AG04449 (cell line): ENCODE measurements at regions not wholly inside any gene's neighbourhood (a gene's known extent, or its start where the extent isn't known, plus 50 kb on each side); places are given as distances from the start of the nearest gene placed in this dataset.

Source experiments
- CTCF ChIA-PET: fragments of 350-600 bp; formaldehyde crosslinking; extraction: SDS; loops from one replicate; lab custom pipeline; 2021; ENCODE audit warnings: antibody characterized with exemption; lab: Yijun Ruan, JAX
- POLR2A ChIA-PET: fragments of 400-600, 350-600 bp; formaldehyde crosslinking; extraction: SDS; loops from one replicate; lab custom pipeline; 2020; ENCODE audit warnings: antibody characterized with exemption, inconsistent platforms; lab: Yijun Ruan, JAX
- DNase-seq: peaks from one replicate; pipeline ENCODE4 v3.0.0-alpha.2; 2010; ENCODE audit warnings: low read depth, low spot score
- H3K4me3 ChIP-seq: 2 replicates; pipeline ENCODE4 v1.5.1; 2011; ENCODE audit warnings: low read depth, mild to moderate bottlenecking, control low read depth, low read length
- CTCF ChIP-seq: IDR thresholded peaks from one replicate; pipeline ENCODE4 v1.5.1; 2011; ENCODE audit warnings: mild to moderate bottlenecking, moderate library complexity, low read length, control low read depth, inconsistent platforms; ENCODE audit not compliant: insufficient read depth; ENCODE audit errors: missing control alignments

- no peak overlapping the region for H3K4me3 ChIP-seq
- POLR2A ChIA-PET, result no interaction called here
- CTCF ChIA-PET, result interaction anchor here (1.2 kb wide), 1 partner anchor 9 kb away, joined by 3 read pairs; no protein-coding TSS in a partner anchor
- no peak for TF ChIP-seq CTCF
- DNase-seq, result no peak
These were observed 57.9 kb upstream of the CNEP1R1 start for GRCh38 chr16:49967012-49967559.

- ChIA-PET POLR2A (no interaction called here), CTCF (no interaction called here)
- no peak for DNase-seq
- no peak for TF ChIP-seq CTCF
- H3K4me3 ChIP-seq, result no peak overlapping the region
These were observed 55.7 kb upstream of the CNEP1R1 start for GRCh38 chr16:49969091-49970030.

GRCh38 chr16:49970797-49971431 is 54.1 kb upstream of the CNEP1R1 start:
- no peak for TF ChIP-seq CTCF
- DNase-seq, result no peak
- ChIA-PET CTCF (no interaction called here), POLR2A (no interaction called here)
- no peak overlapping the region for H3K4me3 ChIP-seq

- H3K4me3 ChIP-seq, result no peak overlapping the region
- ChIA-PET CTCF (interaction anchor here (1.1 to 1.4 kb wide), 2 partner anchors 11 to 15 kb away, joined by 3 to 4 read pairs; no protein-coding TSS in a partner anchor), POLR2A (no interaction called here)
- DNase-seq, result no peak
- no peak for TF ChIP-seq CTCF
These were observed 52.7 kb upstream of the CNEP1R1 start for GRCh38 chr16:49972280-49972679.

- no peak for DNase-seq
- TF ChIP-seq CTCF, result no peak
- CTCF ChIA-PET, result interaction anchor here (1.1 to 1.4 kb wide), 2 partner anchors 12 to 16 kb away, joined by 3 to 4 read pairs; no protein-coding TSS in a partner anchor
- POLR2A ChIA-PET, result no interaction called here
- H3K4me3 ChIP-seq, result no peak overlapping the region
These were observed 52.1 kb upstream of the CNEP1R1 start for GRCh38 chr16:49972961-49973360.
